ACC112 (cell line): ENCODE measurements at regions not wholly inside any gene's neighbourhood (a gene's known extent, or its start where the extent isn't known, plus 50 kb on each side); places are given as distances from the start of the nearest gene placed in this dataset.
A peak's percentile ranks its signal among the peaks of the same experiment; 100 is the strongest.

Experiments used
- H2AFZ ChIP-seq: fragments of 200-600 bp; sonication (generic); one replicate; pipeline ENCODE4 v1.6.0; 2017; ENCODE audit warnings: antibody characterized with exemption, low read length; ENCODE audit not compliant: unreplicated experiment
- H3K27ac ChIP-seq: fragments of 200-600 bp; sonication (generic); 2 replicates; pipeline ENCODE4 v1.5.1; 2014; ENCODE audit warnings: low read depth, mild to moderate bottlenecking, antibody characterized with exemption, low read length, moderate library complexity
- H3K27me3 ChIP-seq: fragments of 200-600 bp; sonication (generic); 2 replicates; pipeline ENCODE4 v1.6.1; 2014; ENCODE audit warnings: mild to moderate bottlenecking, antibody characterized with exemption, low read length, moderate library complexity, mixed read lengths; ENCODE audit not compliant: insufficient read depth
- H3K36me3 ChIP-seq: fragments of 200-600 bp; sonication (generic); 2 replicates; pipeline ENCODE4 v1.6.1; 2016; ENCODE audit warnings: mild to moderate bottlenecking, antibody characterized with exemption, low read length, moderate library complexity, mixed read lengths; ENCODE audit not compliant: insufficient read depth
- H3K4me1 ChIP-seq: fragments of 200-600 bp; sonication (generic); one replicate; pipeline ENCODE4 v1.6.1; 2016; ENCODE audit warnings: low read length, mixed read lengths; ENCODE audit not compliant: insufficient read depth, unreplicated experiment, control insufficient read depth
- H3K4me3 ChIP-seq: fragments of 200-600 bp; sonication (generic); 2 replicates; pipeline ENCODE4 v1.5.1; 2014; ENCODE audit warnings: mild to moderate bottlenecking, low read depth, low read length
- H3K79me2 ChIP-seq: fragments of 200-600 bp; sonication (generic); one replicate; pipeline ENCODE4 v1.6.0; 2016; ENCODE audit warnings: low read length; ENCODE audit not compliant: control insufficient read depth, unreplicated experiment, insufficient read depth

DNA sequence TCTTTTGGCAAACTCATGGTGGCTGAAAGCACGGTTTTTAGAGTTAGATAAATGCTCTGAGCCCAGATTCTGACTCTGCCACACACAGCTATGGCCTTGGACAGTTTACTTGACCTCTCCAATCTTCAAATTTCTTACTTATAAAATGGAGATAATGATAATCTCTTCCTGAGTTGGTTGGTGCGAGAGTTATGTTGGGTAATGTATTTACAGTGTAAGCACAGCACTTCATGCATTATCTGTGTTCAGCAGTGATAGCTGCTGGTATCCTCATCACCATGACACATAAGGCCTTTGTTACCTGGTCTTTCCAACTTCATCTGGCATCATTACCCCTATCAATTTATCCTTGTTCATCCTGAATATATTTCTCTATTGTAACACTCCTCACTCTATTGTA, 178.8 kb upstream of the ELL2 start:
- Histone ChIP-seq H3K4me1 (no peaks in the 10 kb centered on the region), H3K79me2 (no peaks in the 10 kb centered on the region), H2AFZ (no peak overlapping the region), H3K27me3 (no peaks in the 10 kb centered on the region), H3K27ac (no peak overlapping the region), H3K4me3 (no peak overlapping the region), H3K36me3 (no peaks in the 10 kb centered on the region)

- H2AFZ ChIP-seq: no peak overlapping the region
- H3K79me2 ChIP-seq: no peaks in the 10 kb centered on the region
- no peak overlapping the region for H3K27ac ChIP-seq
Observed at GRCh38 chr5:96140084-96140483, 178.4 kb upstream of the ELL2 start.

DNA sequence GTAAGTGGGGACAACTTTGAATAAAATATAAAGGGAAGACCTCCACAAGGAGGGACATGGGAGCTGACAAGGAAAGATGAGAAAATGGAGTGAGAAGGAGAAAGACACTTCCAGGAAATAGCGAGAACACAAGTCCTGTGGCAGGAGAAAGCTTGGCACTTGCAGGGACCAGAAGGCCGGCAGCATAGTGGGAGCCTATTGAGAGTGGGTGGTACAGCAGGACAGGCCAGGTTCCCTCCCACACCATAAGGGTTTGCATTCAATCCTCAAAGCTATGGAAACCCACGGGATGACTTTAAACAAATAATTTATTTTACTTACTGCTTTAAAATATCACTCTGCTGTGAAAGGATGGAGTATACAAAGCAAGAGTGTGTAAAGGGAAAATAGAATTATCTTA, 173.2 kb upstream of the ELL2 start:
- Histone ChIP-seq H3K27me3 (no peaks in the 10 kb centered on the region), H3K4me1 (peaks cover 6% of the 10 kb centered on the region), H3K79me2 (no peaks in the 10 kb centered on the region), H3K4me3 (no peak overlapping the region), H2AFZ (no peak overlapping the region), H3K27ac (no peak overlapping the region), H3K36me3 (no peaks in the 10 kb centered on the region)

More at GRCh38 chr5:96140084-96140483, 178.4 kb upstream of the ELL2 start:
- no peaks in the 10 kb centered on the region for H3K27me3 ChIP-seq
- H3K4me1 ChIP-seq: no peaks in the 10 kb centered on the region
- H3K4me3 ChIP-seq: no peak overlapping the region
- no peaks in the 10 kb centered on the region for H3K36me3 ChIP-seq

DNA sequence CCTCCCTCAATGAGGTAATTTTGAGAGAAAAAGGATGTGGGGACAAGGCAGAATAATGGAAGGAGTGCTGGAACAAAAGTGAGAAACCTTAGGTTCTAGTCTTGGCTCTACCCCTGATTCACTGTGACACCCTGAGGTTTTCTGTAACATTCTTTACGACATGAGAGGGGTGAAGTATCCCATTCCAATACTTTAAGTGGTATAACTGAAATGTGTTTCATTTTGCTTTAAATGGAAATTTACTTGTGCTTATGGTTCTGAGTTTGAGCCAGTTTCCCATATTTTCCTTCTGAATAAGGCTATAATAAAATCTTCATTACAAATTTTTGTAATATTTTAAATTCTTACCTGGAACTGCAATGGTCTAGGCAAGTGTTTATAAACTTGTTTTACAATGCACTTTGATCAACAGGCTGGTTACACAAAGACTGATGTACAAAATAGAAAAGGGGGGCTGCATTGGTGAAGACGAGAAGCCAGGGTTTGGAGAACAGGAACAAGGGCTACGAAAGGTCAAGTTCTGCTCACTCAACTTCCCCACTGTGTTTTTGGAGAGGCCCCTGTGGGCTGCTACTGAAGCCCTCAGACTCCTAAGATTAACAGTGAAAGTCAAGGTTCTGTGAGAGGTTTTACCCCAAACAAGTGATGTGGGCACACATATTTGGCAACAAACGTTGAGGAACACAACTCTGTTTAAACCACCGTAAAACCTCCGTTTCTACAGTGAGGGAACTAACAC, 171.9 kb upstream of the ELL2 start:
- no peak overlapping the region for H3K27ac ChIP-seq
- H2AFZ ChIP-seq: peak overlapping the region; percentile 54
- no peaks in the 10 kb centered on the region for H3K79me2 ChIP-seq
- H3K4me3 ChIP-seq: no peak overlapping the region
- no peaks in the 10 kb centered on the region for H3K36me3 ChIP-seq
- no peaks in the 10 kb centered on the region for H3K27me3 ChIP-seq
- H3K4me1 ChIP-seq: peaks cover 6% of the 10 kb centered on the region

DNA sequence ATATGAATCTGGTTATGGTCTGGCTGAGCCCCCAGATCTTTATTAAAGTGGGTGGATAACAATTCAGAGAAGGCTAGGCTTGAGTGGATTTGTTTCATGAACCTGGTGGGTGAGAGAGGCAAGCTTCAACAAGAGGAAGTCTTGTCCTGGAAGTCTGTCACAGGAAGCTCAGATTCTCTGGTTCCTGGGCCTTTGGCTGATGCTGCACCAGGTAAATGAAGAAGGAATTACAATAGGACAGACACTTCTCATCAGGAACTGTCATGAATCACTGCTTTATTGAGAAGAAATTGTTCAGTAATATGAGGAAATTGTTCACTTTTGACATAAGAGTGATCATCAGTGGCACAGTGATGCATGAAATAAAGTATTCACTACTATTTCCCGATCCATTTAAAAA, 167.6 kb upstream of the ELL2 start:
- H2AFZ ChIP-seq: no peak overlapping the region
- H3K27me3 ChIP-seq: no peaks in the 10 kb centered on the region
- no peaks in the 10 kb centered on the region for H3K36me3 ChIP-seq
- H3K27ac ChIP-seq: no peak overlapping the region
- no peaks in the 10 kb centered on the region for H3K79me2 ChIP-seq
- no peak overlapping the region for H3K4me3 ChIP-seq
- peaks cover 37% of the 10 kb centered on the region for H3K4me1 ChIP-seq

DNA sequence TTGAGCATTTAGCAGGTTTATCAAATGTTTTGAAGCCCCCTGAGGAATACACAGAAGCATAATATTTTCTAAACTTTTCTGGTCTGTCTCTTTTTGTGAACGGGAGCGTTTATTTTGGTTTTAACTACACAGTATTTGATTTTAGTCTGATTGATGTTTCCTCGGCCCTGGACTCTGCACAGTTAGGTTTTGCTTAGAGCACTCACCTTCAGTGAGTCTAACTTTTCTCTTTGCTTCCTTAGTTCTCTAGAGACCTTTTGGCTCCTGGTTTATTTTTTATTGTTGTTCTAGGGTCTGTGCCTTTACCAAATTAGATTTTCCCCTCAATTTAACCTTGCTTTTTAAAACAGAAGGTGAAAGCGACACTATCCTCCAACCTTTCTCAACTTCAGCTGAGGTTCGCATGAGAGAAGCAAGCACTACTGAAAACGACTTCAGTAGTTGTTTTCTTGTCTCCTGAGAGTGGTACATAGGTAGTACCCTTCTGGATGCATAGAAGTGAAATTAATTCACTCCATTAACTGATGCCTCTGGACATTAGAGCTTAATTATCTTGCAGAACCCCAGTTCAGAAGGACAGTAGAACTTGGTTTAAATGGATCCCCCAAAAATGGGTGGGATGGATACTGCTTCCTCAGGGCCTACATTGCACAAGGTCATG, 166.7 kb upstream of the ELL2 start:
- no peaks in the 10 kb centered on the region for H3K27me3 ChIP-seq
- peaks cover 46% of the 10 kb centered on the region for H3K4me1 ChIP-seq
- no peak overlapping the region for H3K4me3 ChIP-seq
- no peaks in the 10 kb centered on the region for H3K36me3 ChIP-seq
- H2AFZ ChIP-seq: no peak overlapping the region
- H3K79me2 ChIP-seq: no peaks in the 10 kb centered on the region
- no peak overlapping the region for H3K27ac ChIP-seq

DNA sequence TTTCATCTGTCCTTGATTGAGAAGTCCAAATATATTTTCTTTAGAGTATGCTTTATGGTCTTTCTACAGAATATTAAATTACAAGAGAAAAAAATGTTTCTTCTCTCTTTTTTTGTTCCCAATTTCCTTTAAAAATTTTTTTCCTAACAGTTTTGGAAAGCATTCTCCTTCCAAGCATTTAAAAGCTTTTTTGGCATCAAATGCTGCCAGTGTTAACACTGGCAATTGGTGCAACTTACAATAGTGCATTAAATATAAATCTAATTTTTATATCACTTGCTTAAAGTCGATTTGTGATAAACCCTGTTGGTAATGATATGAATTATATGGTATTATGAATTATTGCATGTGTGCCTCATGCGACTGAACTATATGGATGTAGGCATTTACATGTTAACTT, 165.9 kb upstream of the ELL2 start:
- Histone ChIP-seq H3K27me3 (no peaks in the 10 kb centered on the region), H3K4me3 (no peak overlapping the region), H3K27ac (no peak overlapping the region), H2AFZ (no peak overlapping the region), H3K4me1 (peaks cover 48% of the 10 kb centered on the region), H3K36me3 (no peaks in the 10 kb centered on the region), H3K79me2 (no peaks in the 10 kb centered on the region)

DNA sequence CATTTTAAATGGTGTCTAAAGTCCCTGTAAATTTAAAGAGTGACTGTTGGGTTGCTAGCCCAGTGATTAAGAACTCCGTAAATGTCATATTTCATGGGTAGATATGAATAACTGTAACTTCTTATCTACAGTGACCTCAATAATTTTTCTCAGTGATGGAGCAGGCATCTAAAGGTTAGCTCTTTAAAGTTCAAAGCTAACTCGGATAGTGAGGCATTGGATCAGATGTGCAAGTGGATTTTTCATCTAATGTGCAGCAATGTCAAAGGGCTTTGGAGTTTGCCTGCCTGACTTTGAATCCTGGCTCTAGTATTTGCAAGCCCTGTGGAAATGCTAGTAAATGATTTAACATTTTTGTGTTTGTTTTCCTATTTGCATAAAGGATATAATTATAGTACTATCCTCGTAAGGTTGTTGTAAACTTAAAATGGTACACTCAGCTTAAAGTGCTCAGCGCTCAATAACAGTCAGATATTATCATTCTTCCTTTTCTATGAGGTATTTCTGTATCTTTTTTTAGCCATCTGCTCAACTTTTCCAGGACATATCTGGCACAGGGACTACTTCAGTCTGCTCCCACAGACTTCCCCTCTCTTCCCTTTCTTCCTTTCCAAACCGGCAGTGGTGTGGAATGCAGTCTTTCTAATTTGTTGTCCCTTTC, 163.7 kb upstream of the ELL2 start:
- Histone ChIP-seq H3K4me3 (peak overlapping the region; percentile 50), H3K36me3 (no peaks in the 10 kb centered on the region), H3K79me2 (no peaks in the 10 kb centered on the region), H3K27me3 (no peaks in the 10 kb centered on the region), H2AFZ (peak overlapping the region; percentile 68), H3K27ac (peak overlapping the region; percentile 61), H3K4me1 (peaks cover 56% of the 10 kb centered on the region)

DNA sequence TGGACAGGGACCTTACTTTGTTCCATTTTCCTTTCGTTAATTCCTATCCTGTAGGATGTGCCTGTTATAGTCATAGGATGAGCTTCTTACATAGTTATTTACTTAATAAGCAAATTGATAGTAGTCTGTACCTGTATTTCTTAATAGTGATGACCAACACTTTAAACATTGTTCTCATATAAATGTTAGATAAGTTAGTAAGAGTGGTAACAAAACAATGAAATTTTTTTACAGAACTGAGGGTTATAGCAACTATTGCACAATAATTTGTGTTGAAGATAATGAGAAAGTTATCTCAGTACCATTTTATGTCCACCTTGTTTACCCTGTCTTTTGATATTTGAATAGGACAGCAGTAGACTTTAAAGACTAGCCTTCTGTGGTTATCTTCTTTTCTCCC, 162.9 kb upstream of the ELL2 start:
- H3K4me3 ChIP-seq: no peak overlapping the region; the same call in 1 of the 2 replicates
- no peak overlapping the region for H2AFZ ChIP-seq
- peak overlapping the region; percentile 61 for H3K27ac ChIP-seq

GRCh38 chr5:96123418-96123817, 161.8 kb upstream of the ELL2 start:
- H3K27ac ChIP-seq: no peak overlapping the region
- peaks cover 74% of the 10 kb centered on the region for H3K4me1 ChIP-seq

More for the DNA sequence above, 162.9 kb upstream of the ELL2 start:
- H3K27me3 ChIP-seq: no peaks in the 10 kb centered on the region
- H3K4me1 ChIP-seq: peaks cover 62% of the 10 kb centered on the region
- H3K36me3 ChIP-seq: no peaks in the 10 kb centered on the region
- no peaks in the 10 kb centered on the region for H3K79me2 ChIP-seq

More at GRCh38 chr5:96123418-96123817, 161.8 kb upstream of the ELL2 start:
- Histone ChIP-seq H2AFZ (peak overlapping the region; percentile 15), H3K79me2 (no peaks in the 10 kb centered on the region), H3K4me3 (no peak overlapping the region), H3K36me3 (no peaks in the 10 kb centered on the region), H3K27me3 (no peaks in the 10 kb centered on the region)
